ENCODE measurements at regions not wholly inside any gene's neighbourhood (a gene's known extent, or its start where the extent isn't known, plus 50 kb on each side); places are given as distances from the start of the nearest gene placed in this dataset.
"Not testable (repeated sequence)": the region's sequence is repeated elsewhere in the genome, so short reads cannot be mapped to it uniquely, and the experiment has no call there.

- no peaks in the 10 kb centered on the region for H3K27me3 ChIP-seq (replicated peaks; ENCODE audit: control insufficient read depth, insufficient read depth, low read length)
- no peak overlapping the region for H3K4me3 ChIP-seq (replicated peaks; ENCODE audit: low read depth, low read length)
- TF ChIP-seq, protein P1, sequence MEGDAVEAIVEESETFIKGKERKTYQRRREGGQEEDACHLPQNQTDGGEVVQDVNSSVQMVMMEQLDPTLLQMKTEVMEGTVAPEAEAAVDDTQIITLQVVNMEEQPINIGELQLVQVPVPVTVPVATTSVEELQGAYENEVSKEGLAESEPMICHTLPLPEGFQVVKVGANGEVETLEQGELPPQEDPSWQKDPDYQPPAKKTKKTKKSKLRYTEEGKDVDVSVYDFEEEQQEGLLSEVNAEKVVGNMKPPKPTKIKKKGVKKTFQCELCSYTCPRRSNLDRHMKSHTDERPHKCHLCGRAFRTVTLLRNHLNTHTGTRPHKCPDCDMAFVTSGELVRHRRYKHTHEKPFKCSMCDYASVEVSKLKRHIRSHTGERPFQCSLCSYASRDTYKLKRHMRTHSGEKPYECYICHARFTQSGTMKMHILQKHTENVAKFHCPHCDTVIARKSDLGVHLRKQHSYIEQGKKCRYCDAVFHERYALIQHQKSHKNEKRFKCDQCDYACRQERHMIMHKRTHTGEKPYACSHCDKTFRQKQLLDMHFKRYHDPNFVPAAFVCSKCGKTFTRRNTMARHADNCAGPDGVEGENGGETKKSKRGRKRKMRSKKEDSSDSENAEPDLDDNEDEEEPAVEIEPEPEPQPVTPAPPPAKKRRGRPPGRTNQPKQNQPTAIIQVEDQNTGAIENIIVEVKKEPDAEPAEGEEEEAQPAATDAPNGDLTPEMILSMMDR (IDR thresholded peaks at IDR 0.05; ENCODE audit: insufficient read depth, low read length, poor library complexity, severe bottlenecking): no peak
- H3K36me3 ChIP-seq (ENCODE audit: control insufficient read depth, insufficient read depth, low read length): no peaks in the 10 kb centered on the region
- DNase-seq (ENCODE audit: extremely low read depth, insufficient read length): no peak
These were observed 93.2 kb upstream of the DGKB start for GRCh38 chr7:14995774-14996173.

- H3K27me3 ChIP-seq (replicated peaks; ENCODE audit: control insufficient read depth, insufficient read depth, low read length): no peaks in the 10 kb centered on the region
- DNase-seq (ENCODE audit: extremely low read depth, insufficient read length): no peak
- TF ChIP-seq, protein P1 (IDR thresholded peaks at IDR 0.05; ENCODE audit: insufficient read depth, low read length, poor library complexity, severe bottlenecking): no peak
- H3K4me3 ChIP-seq (replicated peaks; ENCODE audit: low read depth, low read length): no peak overlapping the region
- H3K36me3 ChIP-seq (ENCODE audit: control insufficient read depth, insufficient read depth, low read length): no peaks in the 10 kb centered on the region
These were observed 86.4 kb upstream of the DGKB start for GRCh38 chr7:14988941-14989340.

DNA sequence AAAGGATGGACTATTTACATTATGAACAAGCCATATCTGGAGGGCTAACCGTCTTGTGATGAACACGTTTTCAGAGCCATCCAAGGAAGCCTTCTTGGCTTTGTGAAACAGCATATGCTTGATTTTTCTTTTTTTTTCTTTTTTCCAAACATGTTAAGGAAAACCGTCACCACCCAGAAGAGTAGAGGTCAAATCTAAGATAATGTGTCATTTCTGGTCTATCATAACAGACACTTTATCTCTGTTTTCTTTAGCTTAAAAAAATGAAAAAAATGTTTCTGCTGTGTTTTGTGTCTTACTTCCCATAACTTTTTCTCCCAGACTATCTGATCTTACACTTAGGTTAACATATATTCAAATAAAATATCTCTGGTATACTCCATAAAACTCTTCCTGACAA lies 76.1 kb upstream of the DGKB start:
- TF ChIP-seq, protein P1 (IDR thresholded peaks at IDR 0.05; ENCODE audit: insufficient read depth, low read length, poor library complexity, severe bottlenecking): no peak
- Histone ChIP-seq H3K27me3 (replicated peaks; ENCODE audit: control insufficient read depth, insufficient read depth, low read length) (no peaks in the 10 kb centered on the region), H3K36me3 (ENCODE audit: control insufficient read depth, insufficient read depth, low read length) (no peaks in the 10 kb centered on the region), H3K4me3 (replicated peaks; ENCODE audit: low read depth, low read length) (no peak overlapping the region)
- DNase-seq (ENCODE audit: extremely low read depth, insufficient read length): no peak

- Histone ChIP-seq H3K36me3 (ENCODE audit: control insufficient read depth, insufficient read depth, low read length) (no peaks in the 10 kb centered on the region), H3K27me3 (replicated peaks; ENCODE audit: control insufficient read depth, insufficient read depth, low read length) (no peaks in the 10 kb centered on the region), H3K4me3 (replicated peaks; ENCODE audit: low read depth, low read length) (no peak overlapping the region)
- no peak for DNase-seq (ENCODE audit: extremely low read depth, insufficient read length)
- TF ChIP-seq, protein P1 (IDR thresholded peaks at IDR 0.05; ENCODE audit: insufficient read depth, low read length, poor library complexity, severe bottlenecking): no peak
These were observed 72.1 kb upstream of the DGKB start for GRCh38 chr7:14974688-14975087.

- Histone ChIP-seq H3K4me3 (replicated peaks; ENCODE audit: low read depth, low read length) (no peak overlapping the region), H3K36me3 (ENCODE audit: control insufficient read depth, insufficient read depth, low read length) (no peaks in the 10 kb centered on the region), H3K27me3 (replicated peaks; ENCODE audit: control insufficient read depth, insufficient read depth, low read length) (no peaks in the 10 kb centered on the region)
- DNase-seq (ENCODE audit: extremely low read depth, insufficient read length): no peak
- TF ChIP-seq, protein P1 (IDR thresholded peaks at IDR 0.05; ENCODE audit: insufficient read depth, low read length, poor library complexity, severe bottlenecking): no peak
These were observed 71.3 kb upstream of the DGKB start for GRCh38 chr7:14973712-14974428.

DNA sequence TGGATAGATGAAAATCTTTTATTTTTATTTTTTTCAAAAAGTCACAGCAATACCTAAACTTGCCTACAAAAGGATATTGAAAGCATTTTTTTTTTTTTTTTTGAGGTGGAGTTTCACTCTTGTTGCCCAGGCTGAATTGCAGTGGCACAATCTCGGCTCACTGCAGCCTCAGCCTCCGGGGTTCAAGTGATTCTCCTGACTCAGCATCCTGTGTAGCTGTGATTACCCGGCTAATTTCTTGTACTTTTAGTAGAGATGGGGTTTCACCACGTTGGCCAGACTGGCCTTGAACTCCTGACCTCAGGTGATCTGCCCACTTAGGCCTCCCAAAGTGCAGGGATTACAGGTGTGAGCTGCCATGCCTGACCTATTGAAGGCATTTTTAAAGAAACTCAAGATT lies 69.1 kb upstream of the DGKB start:
- not testable (repeated sequence) for DNase-seq (ENCODE audit: extremely low read depth, insufficient read length); H3K4me3 ChIP-seq (replicated peaks; ENCODE audit: low read depth, low read length)

DNA sequence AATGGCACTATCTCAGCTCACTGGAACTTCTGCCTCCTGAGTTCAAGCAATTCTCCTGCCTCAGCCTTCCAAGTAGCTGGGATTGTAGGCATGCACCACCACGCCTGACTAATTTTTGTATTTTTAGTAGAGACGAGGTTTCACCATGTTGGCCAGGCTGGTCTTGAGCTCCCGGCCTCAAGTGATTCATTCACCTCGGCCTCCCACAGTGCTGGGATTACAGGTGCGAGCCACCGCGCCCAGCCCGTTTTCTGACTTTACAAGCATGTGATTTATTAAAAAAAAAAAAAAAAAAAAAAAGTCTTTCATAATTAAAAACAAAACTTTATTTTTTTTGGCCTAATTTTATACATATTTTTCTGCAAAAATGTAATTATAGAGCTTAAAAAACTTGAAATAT lies 64.8 kb upstream of the DGKB start:
- not testable (repeated sequence) for H3K36me3 ChIP-seq (ENCODE audit: control insufficient read depth, insufficient read depth, low read length); DNase-seq (ENCODE audit: extremely low read depth, insufficient read length); H3K4me3 ChIP-seq (replicated peaks; ENCODE audit: low read depth, low read length); H3K27me3 ChIP-seq (replicated peaks; ENCODE audit: control insufficient read depth, insufficient read depth, low read length)

More for the DNA sequence above, 69.1 kb upstream of the DGKB start:
- H3K27me3 ChIP-seq (replicated peaks; ENCODE audit: control insufficient read depth, insufficient read depth, low read length); H3K36me3 ChIP-seq (ENCODE audit: control insufficient read depth, insufficient read depth, low read length): not testable (repeated sequence)
